ENCODE measurements at regions not wholly inside any gene's neighbourhood (a gene's known extent, or its start where the extent isn't known, plus 50 kb on each side); places are given as distances from the start of the nearest gene placed in this dataset.

DNA sequence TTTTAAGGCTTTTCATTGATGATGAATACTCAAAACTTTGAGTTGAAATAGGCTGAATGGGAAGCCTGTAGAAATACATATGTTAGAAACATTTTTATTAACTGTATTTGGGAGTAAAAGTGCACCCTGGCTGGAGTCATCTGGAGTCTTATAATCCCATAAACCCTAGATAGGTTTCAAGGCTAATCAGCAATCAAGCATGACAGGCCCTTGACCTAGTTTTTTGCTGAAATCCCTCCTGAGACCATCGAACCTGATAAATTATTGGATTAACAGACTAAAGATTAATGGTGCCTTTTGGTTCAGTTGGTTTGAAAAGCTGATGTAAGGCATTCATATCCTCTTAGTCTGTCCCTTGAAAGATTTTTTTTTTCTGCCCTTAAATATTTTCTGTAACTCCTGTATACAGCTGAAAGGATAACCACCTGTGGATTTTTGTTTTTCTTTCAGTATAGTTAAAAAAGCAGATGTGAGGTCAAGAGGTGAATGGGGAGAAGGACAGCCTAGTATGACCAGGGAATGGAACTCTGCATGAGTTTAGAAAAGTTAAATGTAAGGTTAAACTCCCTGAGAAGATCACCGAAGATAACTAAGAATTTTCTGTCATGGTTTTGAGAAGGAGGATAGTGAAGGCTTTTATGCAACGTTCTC, 69.4 kb upstream of the STXBP5L start:
- no peaks in the 10 kb centered on the region for H3K36me3 ChIP-seq (ENCODE audit: low read depth)

DNA sequence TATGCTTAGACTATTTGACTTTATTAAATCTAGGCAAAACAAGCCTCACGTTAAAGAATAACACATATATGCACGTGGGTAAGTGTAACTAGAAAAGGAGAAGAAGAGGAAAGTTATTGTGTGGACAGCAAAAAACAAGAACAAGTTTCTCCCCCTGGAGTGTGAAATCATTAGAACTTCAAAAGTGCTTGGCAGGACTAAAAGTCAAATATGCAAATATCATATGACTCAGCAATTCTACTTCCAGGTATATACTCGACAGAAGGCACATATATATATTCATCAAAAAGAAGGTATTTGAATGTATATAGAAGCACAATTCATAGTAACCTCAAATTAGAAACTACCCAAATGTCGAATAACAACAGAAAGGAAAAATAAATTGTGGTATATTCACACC, 68.9 kb upstream of the STXBP5L start:
- no peaks in the 10 kb centered on the region for H3K4me1 ChIP-seq (ENCODE audit: low read depth)
- TF ChIP-seq, protein P1, sequence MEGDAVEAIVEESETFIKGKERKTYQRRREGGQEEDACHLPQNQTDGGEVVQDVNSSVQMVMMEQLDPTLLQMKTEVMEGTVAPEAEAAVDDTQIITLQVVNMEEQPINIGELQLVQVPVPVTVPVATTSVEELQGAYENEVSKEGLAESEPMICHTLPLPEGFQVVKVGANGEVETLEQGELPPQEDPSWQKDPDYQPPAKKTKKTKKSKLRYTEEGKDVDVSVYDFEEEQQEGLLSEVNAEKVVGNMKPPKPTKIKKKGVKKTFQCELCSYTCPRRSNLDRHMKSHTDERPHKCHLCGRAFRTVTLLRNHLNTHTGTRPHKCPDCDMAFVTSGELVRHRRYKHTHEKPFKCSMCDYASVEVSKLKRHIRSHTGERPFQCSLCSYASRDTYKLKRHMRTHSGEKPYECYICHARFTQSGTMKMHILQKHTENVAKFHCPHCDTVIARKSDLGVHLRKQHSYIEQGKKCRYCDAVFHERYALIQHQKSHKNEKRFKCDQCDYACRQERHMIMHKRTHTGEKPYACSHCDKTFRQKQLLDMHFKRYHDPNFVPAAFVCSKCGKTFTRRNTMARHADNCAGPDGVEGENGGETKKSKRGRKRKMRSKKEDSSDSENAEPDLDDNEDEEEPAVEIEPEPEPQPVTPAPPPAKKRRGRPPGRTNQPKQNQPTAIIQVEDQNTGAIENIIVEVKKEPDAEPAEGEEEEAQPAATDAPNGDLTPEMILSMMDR (IDR thresholded peaks at IDR 0.05): no peak
- no peak for DNase-seq
- intact Hi-C loops (cut with DNase I, micrococcal nuclease): no loop called here
- no peak for ATAC-seq
- H3K36me3 ChIP-seq (ENCODE audit: low read depth): no peaks in the 10 kb centered on the region
- no peaks in the 10 kb centered on the region for H3K9me3 ChIP-seq
- H3K4me3 ChIP-seq: no peak overlapping the region

More for the DNA sequence above, 69.4 kb upstream of the STXBP5L start:
- Histone ChIP-seq H3K4me3 (no peak overlapping the region), H3K9me3 (no peaks in the 10 kb centered on the region), H3K4me1 (ENCODE audit: low read depth) (no peaks in the 10 kb centered on the region)
- TF ChIP-seq, protein P1 (IDR thresholded peaks at IDR 0.05): no peak
- intact Hi-C loops (cut with DNase I, micrococcal nuclease): no loop called here
- DNase-seq: no peak
- ATAC-seq: no peak

DNA sequence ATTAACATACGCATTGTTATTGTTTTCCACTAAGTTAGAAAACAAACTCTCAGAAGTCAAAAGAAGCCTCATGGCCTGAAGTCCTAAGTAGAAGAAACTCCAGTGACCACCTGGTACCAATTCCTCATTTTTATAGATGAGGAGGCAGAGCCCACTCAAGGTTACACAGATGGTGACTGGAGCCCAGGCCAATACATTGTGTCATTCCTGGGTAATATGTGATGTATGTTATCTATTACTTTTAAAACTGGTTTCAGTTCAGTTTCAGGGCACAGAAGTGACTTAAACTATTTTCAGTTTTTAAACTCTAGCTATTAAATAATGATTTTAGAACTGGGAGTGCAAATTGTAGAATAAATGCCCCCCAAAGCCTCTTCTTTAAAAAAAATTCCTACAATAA, 66.7 kb upstream of the STXBP5L start:
- H3K4me1 ChIP-seq (ENCODE audit: low read depth): no peaks in the 10 kb centered on the region
- H3K4me3 ChIP-seq: no peak overlapping the region
- no peak for DNase-seq
- no peaks in the 10 kb centered on the region for H3K36me3 ChIP-seq (ENCODE audit: low read depth)
- ATAC-seq: no peak
- TF ChIP-seq, protein P1 (IDR thresholded peaks at IDR 0.05): no peak
- H3K9me3 ChIP-seq: no peaks in the 10 kb centered on the region
- intact Hi-C loops (cut with DNase I, micrococcal nuclease): no loop called here

DNA sequence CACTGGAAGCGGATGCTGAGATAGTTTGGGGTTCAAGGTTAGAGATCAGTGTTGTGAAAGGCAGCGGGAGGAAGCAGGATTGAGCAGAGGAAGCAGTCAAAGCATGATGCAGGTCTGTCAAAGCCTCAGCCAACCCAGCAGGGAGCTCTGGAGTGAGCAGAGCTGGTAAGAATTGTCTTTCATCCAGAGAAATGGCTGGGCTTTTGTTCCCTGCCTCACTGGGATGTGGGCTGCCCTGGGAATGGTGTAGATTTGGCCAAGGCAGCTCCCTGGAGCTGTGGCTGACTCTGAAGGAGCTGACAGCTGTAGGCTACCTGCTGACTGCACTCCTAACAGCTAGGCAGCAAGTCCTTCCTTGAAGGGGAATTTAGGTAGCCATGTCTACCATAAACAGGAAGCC, 61.9 kb upstream of the STXBP5L start:
- no peaks in the 10 kb centered on the region for H3K4me1 ChIP-seq (ENCODE audit: low read depth)
- H3K4me3 ChIP-seq: no peak overlapping the region
- intact Hi-C loops (cut with DNase I, micrococcal nuclease): no loop called here
- ATAC-seq: no peak
- TF ChIP-seq, protein P1 (IDR thresholded peaks at IDR 0.05): no peak
- no peak for DNase-seq
- H3K36me3 ChIP-seq (ENCODE audit: low read depth): no peaks in the 10 kb centered on the region
- no peaks in the 10 kb centered on the region for H3K9me3 ChIP-seq

DNA sequence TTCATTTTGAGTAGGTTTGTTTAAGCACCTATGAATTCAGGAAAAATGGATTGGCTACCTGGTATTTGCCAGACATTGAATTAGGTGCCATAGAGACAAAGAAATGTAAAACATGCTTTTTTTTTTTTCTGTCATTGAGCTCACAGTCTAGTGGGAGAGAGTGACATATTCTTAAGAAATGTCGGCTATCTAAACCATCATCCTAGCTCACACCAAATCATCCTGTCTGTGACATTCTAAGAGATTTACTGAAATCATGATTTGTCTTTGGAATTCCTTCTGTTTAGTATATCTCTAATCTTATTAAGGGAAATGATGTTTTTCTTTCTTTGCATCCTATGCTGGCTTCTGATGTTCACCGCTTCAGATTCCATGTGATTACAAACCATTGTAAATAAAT, 59.5 kb upstream of the STXBP5L start:
- H3K9me3 ChIP-seq: no peaks in the 10 kb centered on the region
- no peak for ATAC-seq
- TF ChIP-seq, protein P1 (IDR thresholded peaks at IDR 0.05): no peak
- no peak overlapping the region for H3K4me3 ChIP-seq
- H3K4me1 ChIP-seq (ENCODE audit: low read depth): no peaks in the 10 kb centered on the region
- H3K36me3 ChIP-seq (ENCODE audit: low read depth): no peaks in the 10 kb centered on the region
- intact Hi-C loops (cut with DNase I, micrococcal nuclease): no loop called here
- no peak for DNase-seq

All from mucosa of descending colon (tissue), 3 donors.